ENCODE measurements at regions not wholly inside any gene's neighbourhood (a gene's known extent, or its start where the extent isn't known, plus 50 kb on each side); places are given as distances from the start of the nearest gene placed in this dataset.
A peak's percentile ranks its signal among the peaks of the same experiment; 100 is the strongest.

GRCh38 chr2:187687585-187687984 is 133.3 kb upstream of the TFPI start:
- TF ChIP-seq SNAI2 (CRISPR knock-in tag; IDR thresholded peaks at IDR 0.05): no peak
- TF ChIP-seq GLIS3 (CRISPR knock-in tag; IDR thresholded peaks at IDR 0.05): no peak
- TF ChIP-seq CSDC2 (CRISPR knock-in tag; IDR thresholded peaks at IDR 0.05): no peak
- TF ChIP-seq PATZ1 (CRISPR knock-in tag; IDR thresholded peaks at IDR 0.05; ENCODE audit: borderline replicate concordance): no peak
- TF ChIP-seq ISL1 (CRISPR knock-in tag; IDR thresholded peaks at IDR 0.05): no peak
- TF ChIP-seq ZNF70 (CRISPR knock-in tag; IDR thresholded peaks at IDR 0.05): no peak
- TF ChIP-seq, protein P1, sequence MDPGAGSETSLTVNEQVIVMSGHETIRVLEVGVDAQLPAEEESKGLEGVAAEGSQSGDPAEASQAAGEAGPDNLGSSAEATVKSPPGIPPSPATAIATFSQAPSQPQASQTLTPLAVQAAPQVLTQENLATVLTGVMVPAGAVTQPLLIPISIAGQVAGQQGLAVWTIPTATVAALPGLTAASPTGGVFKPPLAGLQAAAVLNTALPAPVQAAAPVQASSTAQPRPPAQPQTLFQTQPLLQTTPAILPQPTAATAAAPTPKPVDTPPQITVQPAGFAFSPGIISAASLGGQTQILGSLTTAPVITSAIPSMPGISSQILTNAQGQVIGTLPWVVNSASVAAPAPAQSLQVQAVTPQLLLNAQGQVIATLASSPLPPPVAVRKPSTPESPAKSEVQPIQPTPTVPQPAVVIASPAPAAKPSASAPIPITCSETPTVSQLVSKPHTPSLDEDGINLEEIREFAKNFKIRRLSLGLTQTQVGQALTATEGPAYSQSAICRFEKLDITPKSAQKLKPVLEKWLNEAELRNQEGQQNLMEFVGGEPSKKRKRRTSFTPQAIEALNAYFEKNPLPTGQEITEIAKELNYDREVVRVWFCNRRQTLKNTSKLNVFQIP (CRISPR knock-in tag; IDR thresholded peaks at IDR 0.05; ENCODE audit: borderline replicate concordance, low read depth): no peak
- no peak for TF ChIP-seq PPARA (CRISPR knock-in tag; IDR thresholded peaks at IDR 0.05; ENCODE audit: borderline replicate concordance)
- no peak for TF ChIP-seq TCF4 (CRISPR knock-in tag; IDR thresholded peaks at IDR 0.05; ENCODE audit: borderline replicate concordance)
- TF ChIP-seq ZFP30 (CRISPR knock-in tag; IDR thresholded peaks at IDR 0.05): no peak
- TF ChIP-seq BACH2 (CRISPR knock-in tag; IDR thresholded peaks at IDR 0.05; ENCODE audit: borderline replicate concordance): no peak
- no peak for TF ChIP-seq ESRRG (CRISPR knock-in tag; IDR thresholded peaks at IDR 0.05)
- no peak for TF ChIP-seq ZC3H10 (CRISPR knock-in tag; IDR thresholded peaks at IDR 0.05)
- TF ChIP-seq CSRNP3 (CRISPR knock-in tag; IDR thresholded peaks at IDR 0.05): no peak
- TF ChIP-seq ZFP3 (CRISPR knock-in tag; IDR thresholded peaks at IDR 0.05): no peak
- TF ChIP-seq, protein P2, sequence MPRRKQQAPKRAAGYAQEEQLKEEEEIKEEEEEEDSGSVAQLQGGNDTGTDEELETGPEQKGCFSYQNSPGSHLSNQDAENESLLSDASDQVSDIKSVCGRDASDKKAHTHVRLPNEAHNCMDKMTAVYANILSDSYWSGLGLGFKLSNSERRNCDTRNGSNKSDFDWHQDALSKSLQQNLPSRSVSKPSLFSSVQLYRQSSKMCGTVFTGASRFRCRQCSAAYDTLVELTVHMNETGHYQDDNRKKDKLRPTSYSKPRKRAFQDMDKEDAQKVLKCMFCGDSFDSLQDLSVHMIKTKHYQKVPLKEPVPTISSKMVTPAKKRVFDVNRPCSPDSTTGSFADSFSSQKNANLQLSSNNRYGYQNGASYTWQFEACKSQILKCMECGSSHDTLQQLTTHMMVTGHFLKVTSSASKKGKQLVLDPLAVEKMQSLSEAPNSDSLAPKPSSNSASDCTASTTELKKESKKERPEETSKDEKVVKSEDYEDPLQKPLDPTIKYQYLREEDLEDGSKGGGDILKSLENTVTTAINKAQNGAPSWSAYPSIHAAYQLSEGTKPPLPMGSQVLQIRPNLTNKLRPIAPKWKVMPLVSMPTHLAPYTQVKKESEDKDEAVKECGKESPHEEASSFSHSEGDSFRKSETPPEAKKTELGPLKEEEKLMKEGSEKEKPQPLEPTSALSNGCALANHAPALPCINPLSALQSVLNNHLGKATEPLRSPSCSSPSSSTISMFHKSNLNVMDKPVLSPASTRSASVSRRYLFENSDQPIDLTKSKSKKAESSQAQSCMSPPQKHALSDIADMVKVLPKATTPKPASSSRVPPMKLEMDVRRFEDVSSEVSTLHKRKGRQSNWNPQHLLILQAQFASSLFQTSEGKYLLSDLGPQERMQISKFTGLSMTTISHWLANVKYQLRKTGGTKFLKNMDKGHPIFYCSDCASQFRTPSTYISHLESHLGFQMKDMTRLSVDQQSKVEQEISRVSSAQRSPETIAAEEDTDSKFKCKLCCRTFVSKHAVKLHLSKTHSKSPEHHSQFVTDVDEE (CRISPR knock-in tag; IDR thresholded peaks at IDR 0.05): no peak
- no peak for TF ChIP-seq OSR1 (CRISPR knock-in tag; IDR thresholded peaks at IDR 0.05)
- TF ChIP-seq ZNF8 (CRISPR knock-in tag; IDR thresholded peaks at IDR 0.05): no peak
- no peak for TF ChIP-seq ARNTL (CRISPR knock-in tag; IDR thresholded peaks at IDR 0.05; ENCODE audit: borderline replicate concordance, low read depth)
- TF ChIP-seq TOX (CRISPR knock-in tag; IDR thresholded peaks at IDR 0.05; ENCODE audit: borderline replicate concordance): no peak
- no peak for ATAC-seq

- peak; percentile 48; the same call in 1 of the 3 replicates for ATAC-seq
Measured at GRCh38 chr2:187689372-187689771, 135.1 kb upstream of the TFPI start.

GRCh38 chr2:187693923-187694322 is 139.7 kb upstream of the TFPI start:
- no peak for ATAC-seq
- TF ChIP-seq ZNF565 (CRISPR knock-in tag; conservative IDR thresholded peaks at IDR 0.05; ENCODE audit: low read depth) (no peak), GLIS3 (CRISPR knock-in tag; IDR thresholded peaks at IDR 0.05) (no peak), PATZ1 (CRISPR knock-in tag; IDR thresholded peaks at IDR 0.05; ENCODE audit: borderline replicate concordance) (no peak), ZFP30 (CRISPR knock-in tag; IDR thresholded peaks at IDR 0.05) (no peak), RARB (CRISPR knock-in tag; IDR thresholded peaks at IDR 0.05) (no peak), CSDC2 (CRISPR knock-in tag; IDR thresholded peaks at IDR 0.05) (no peak), OSR1 (CRISPR knock-in tag; IDR thresholded peaks at IDR 0.05) (no peak), TCF4 (CRISPR knock-in tag; IDR thresholded peaks at IDR 0.05; ENCODE audit: borderline replicate concordance) (no peak), ZFP3 (CRISPR knock-in tag; IDR thresholded peaks at IDR 0.05) (no peak)
- TF ChIP-seq, protein P3, sequence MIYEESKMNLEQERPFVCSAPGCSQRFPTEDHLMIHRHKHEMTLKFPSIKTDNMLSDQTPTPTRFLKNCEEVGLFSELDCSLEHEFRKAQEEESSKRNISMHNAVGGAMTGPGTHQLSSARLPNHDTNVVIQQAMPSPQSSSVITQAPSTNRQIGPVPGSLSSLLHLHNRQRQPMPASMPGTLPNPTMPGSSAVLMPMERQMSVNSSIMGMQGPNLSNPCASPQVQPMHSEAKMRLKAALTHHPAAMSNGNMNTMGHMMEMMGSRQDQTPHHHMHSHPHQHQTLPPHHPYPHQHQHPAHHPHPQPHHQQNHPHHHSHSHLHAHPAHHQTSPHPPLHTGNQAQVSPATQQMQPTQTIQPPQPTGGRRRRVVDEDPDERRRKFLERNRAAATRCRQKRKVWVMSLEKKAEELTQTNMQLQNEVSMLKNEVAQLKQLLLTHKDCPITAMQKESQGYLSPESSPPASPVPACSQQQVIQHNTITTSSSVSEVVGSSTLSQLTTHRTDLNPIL (CRISPR knock-in tag; IDR thresholded peaks at IDR 0.05; ENCODE audit: low read depth): no peak
- TF ChIP-seq, protein P2 (CRISPR knock-in tag; IDR thresholded peaks at IDR 0.05): no peak

More at GRCh38 chr2:187689372-187689771, 135.1 kb upstream of the TFPI start:
- TF ChIP-seq OSR1 (CRISPR knock-in tag; IDR thresholded peaks at IDR 0.05) (no peak), ISL1 (CRISPR knock-in tag; IDR thresholded peaks at IDR 0.05) (peak; percentile 38; the same call in 1 of the 2 replicates)

Measured in SK-N-SH treated with all-trans-retinoic acid at 6 μM for 48 hours (cell line).